Left lung (tissue), 4 donors: ENCODE measurements at regions not wholly inside any gene's neighbourhood (a gene's known extent, or its start where the extent isn't known, plus 50 kb on each side); places are given as distances from the start of the nearest gene placed in this dataset.

Source experiments
- ATAC-seq: fragments of 200-7000 bp; cut with Tn5 transposase; one replicate; pipeline ENCODE4 v1.9.1; 2020; ENCODE audit warnings: moderate library complexity
- DNase-seq, 4 donors: peaks; one replicate each; pipeline ENCODE4 v3.0.0-alpha.2; 2013 to 2020
- H3K27ac ChIP-seq, 2 donors: fragments of 200-600 bp; sonication (generic) in 1 of 2; one replicate each; pipeline versions ENCODE4 v1.5.0 to v1.8.0; 2020 to 2021
- H3K27me3 ChIP-seq, 2 donors: fragments of 200-600 bp; sonication (generic) in 1 of 2; one replicate each; pipeline versions ENCODE4 v1.5.0 to v1.8.0; 2020 to 2021
- H3K36me3 ChIP-seq, 2 donors: fragments of 200-600 bp; sonication (generic) in 1 of 2; one replicate each; pipeline versions ENCODE4 v1.5.0 to v1.8.0; 2020 to 2021
- H3K4me1 ChIP-seq, 2 donors: fragments of 200-600 bp; one replicate each; pipeline ENCODE4 v1.8.0; 2021
- H3K4me3 ChIP-seq, 2 donors: fragments of 200-600 bp; sonication (generic) in 1 of 2; one replicate each; pipeline versions ENCODE4 v1.5.0 to v1.8.0; 2020 to 2021; ENCODE audit warnings: mild to moderate bottlenecking in 1 of 2
- H3K9me3 ChIP-seq, 2 donors: fragments of 200-600 bp; sonication (generic) in 1 of 2; one replicate each; pipeline versions ENCODE4 v1.5.0 to v1.8.0; 2020 to 2021
- intact Hi-C, 2 donors: fragments of 100-400 bp; cut with DNase I; formaldehyde crosslinking; loops; one replicate each; pipeline versions ENCODE4 v1.11.2 to v1.14.2; 2022
- TF ChIP-seq, protein P1 (sequence below), 2 donors: fragments of 200-600 bp; sonication (generic) in 1 of 2; IDR thresholded peaks; one replicate each; pipeline versions ENCODE4 v1.5.0 to v1.8.0; 2021; ENCODE audit warnings: antibody characterized with exemption in 2 of 2
- donor health status: DM: no; HTN: yes; CAD: no.
- donor health status: DM: no; HTN: no; CAD: no.

DNA sequence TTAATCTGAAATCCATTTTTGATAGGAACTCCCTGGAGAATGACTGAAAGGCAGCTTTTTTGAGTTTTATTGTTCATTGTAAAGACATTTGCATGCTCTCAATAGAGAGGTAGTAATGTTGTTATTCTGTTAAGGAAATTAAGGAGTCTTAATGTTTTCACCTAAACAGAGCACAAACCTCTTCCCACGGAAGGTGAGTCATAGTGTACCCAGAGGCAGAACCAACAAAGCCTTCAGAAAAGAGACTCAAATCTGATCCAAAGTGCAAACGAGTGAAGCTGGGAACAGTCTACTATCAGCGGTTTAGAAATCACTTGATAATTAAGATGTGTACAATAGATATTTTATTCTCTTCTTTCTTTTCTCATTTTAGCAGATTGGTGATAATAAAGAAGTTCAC, 470.5 kb downstream of the PLK2 start:
- ATAC-seq: peak; percentile 19
- Histone ChIP-seq H3K27ac (no peak overlapping the region), H3K27me3 (no peaks in the 10 kb centered on the region), H3K4me3 (no peak overlapping the region), H3K9me3 (no peaks in the 10 kb centered on the region), H3K4me1 (no peaks in the 10 kb centered on the region), H3K36me3 (no peaks in the 10 kb centered on the region)
- DNase-seq: no peak
- intact Hi-C loops: no loop called here
- TF ChIP-seq, protein P1, sequence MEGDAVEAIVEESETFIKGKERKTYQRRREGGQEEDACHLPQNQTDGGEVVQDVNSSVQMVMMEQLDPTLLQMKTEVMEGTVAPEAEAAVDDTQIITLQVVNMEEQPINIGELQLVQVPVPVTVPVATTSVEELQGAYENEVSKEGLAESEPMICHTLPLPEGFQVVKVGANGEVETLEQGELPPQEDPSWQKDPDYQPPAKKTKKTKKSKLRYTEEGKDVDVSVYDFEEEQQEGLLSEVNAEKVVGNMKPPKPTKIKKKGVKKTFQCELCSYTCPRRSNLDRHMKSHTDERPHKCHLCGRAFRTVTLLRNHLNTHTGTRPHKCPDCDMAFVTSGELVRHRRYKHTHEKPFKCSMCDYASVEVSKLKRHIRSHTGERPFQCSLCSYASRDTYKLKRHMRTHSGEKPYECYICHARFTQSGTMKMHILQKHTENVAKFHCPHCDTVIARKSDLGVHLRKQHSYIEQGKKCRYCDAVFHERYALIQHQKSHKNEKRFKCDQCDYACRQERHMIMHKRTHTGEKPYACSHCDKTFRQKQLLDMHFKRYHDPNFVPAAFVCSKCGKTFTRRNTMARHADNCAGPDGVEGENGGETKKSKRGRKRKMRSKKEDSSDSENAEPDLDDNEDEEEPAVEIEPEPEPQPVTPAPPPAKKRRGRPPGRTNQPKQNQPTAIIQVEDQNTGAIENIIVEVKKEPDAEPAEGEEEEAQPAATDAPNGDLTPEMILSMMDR (IDR thresholded peaks at IDR 0.05): no peak

DNA sequence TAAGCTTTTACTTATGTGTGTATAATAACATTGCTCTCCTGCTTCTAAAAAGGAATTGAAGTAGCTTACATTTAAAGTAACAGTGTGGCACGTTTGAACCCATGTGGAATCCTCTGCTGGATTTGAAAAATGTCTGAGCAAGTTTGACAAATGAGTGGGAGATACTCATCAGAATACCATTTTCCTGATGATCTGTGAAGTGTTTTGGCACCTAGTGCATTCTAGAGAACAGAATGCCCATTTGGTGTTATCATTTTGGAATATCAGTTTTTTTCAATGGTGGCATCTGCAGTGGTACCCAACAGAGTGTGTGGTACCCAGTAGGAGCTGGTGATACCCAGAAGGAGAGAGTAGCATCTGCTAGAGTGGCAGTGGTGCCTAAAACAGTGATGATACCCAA, 471.1 kb downstream of the PLK2 start:
- no peak overlapping the region for H3K4me3 ChIP-seq
- no peaks in the 10 kb centered on the region for H3K27me3 ChIP-seq
- H3K36me3 ChIP-seq: no peaks in the 10 kb centered on the region
- ATAC-seq: no peak
- no peaks in the 10 kb centered on the region for H3K4me1 ChIP-seq
- no peaks in the 10 kb centered on the region for H3K9me3 ChIP-seq
- DNase-seq: no peak
- H3K27ac ChIP-seq: no peak overlapping the region
- TF ChIP-seq, protein P1 (IDR thresholded peaks at IDR 0.05): no peak
- intact Hi-C loops: no loop called here

DNA sequence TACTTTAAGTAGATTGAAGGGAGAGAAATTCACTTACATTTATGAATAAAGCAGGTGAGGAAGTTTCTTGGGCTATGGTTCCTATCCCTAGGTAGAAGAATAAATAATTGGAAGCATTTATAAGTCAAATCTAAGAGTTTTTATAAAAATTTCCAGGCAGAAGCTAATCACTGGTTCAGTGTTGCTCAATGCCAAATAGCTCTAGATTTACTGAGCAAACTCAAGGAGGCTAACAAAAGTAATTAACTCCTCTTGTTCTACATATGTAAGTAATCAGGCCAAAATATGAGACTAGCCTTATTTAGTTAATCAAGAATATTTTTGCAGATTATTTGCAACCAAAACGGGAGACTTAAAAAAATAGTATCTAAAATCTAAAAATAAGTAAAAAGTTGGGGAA, 472.3 kb downstream of the PLK2 start:
- Histone ChIP-seq H3K4me1 (no peaks in the 10 kb centered on the region), H3K9me3 (no peaks in the 10 kb centered on the region), H3K4me3 (no peak overlapping the region), H3K27me3 (no peaks in the 10 kb centered on the region), H3K27ac (no peak overlapping the region), H3K36me3 (no peaks in the 10 kb centered on the region)
- DNase-seq (no peak), ATAC-seq (no peak)
- TF ChIP-seq, protein P1 (IDR thresholded peaks at IDR 0.05): no peak
- intact Hi-C loops: no loop called here

DNA sequence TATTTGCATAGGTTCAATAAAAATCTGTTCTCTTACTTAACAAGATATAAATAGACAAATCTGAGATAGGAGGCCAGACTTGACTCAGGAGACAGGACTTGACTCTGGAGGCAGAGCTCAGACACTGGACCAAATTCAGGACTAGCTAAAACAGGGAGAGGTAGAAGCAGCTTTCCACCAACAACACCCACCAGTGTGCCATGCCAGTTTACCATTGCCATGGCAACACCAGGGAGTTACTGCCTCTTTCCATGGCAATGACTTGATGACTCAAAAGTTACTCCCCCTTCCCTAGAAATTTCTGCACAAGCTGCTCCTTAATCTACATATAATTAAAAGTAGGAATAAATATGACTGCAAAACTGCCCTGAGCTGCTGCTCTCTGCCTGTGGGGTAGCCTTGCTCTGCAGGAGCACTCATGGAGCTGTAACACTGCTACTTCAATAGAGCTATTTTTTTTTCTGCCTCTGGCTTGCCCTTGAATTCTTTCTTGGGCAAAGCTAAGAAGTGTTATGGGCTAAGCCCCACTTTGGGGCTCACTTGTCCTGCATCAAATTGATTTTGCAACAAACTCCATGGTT, 473.0 kb downstream of the PLK2 start:
- ATAC-seq (no peak), DNase-seq (no peak)
- Histone ChIP-seq H3K27me3 (no peaks in the 10 kb centered on the region), H3K27ac (no peak overlapping the region), H3K4me1 (no peaks in the 10 kb centered on the region), H3K4me3 (no peak overlapping the region), H3K9me3 (no peaks in the 10 kb centered on the region), H3K36me3 (no peaks in the 10 kb centered on the region)
- intact Hi-C loops: no loop called here
- TF ChIP-seq, protein P1 (IDR thresholded peaks at IDR 0.05): no peak

DNA sequence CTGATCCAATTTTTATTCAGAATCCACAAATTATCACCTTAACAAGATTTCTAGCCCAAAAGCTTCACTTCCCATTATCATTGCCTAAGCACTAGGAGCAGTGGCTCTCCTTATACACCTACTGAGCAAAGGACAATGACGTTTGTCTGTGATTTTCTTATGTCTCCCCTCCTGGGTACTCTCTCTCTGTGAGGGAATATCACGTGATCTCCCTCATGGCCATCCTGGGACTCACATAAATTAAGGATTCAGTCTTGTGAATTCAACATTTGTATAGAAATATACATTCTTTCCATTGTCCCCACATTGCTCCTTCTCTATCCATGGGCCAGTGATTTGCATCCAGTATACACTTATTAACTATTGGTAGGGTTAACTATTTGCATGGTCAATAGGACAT, 476.5 kb downstream of the PLK2 start:
- Histone ChIP-seq H3K27ac (no peak overlapping the region), H3K9me3 (no peaks in the 10 kb centered on the region), H3K36me3 (no peaks in the 10 kb centered on the region), H3K4me1 (no peaks in the 10 kb centered on the region), H3K27me3 (no peaks in the 10 kb centered on the region), H3K4me3 (no peak overlapping the region)
- no peak for DNase-seq
- no peak for ATAC-seq
- TF ChIP-seq, protein P1 (IDR thresholded peaks at IDR 0.05): no peak
- intact Hi-C loops: no loop called here
